HEK293 (cell line): ENCODE measurements at regions not wholly inside any gene's neighbourhood (a gene's known extent, or its start where the extent isn't known, plus 50 kb on each side); places are given as distances from the start of the nearest gene placed in this dataset.

Source experiments
- CTCF ChIA-PET: fragments of 350-600 bp; formaldehyde crosslinking; extraction: SDS; loops from one replicate; lab custom pipeline; 2021; ENCODE audit warnings: antibody characterized with exemption; lab: Yijun Ruan, JAX
- POLR2A ChIA-PET: fragments of 300-600 bp; formaldehyde crosslinking; extraction: SDS; loops from one replicate; lab custom pipeline; 2020; ENCODE audit warnings: antibody characterized with exemption, inconsistent platforms; lab: Yijun Ruan, JAX
- H3K27ac ChIP-seq: fragments of 200-500 bp; sonication (Bioruptor generic); 2 replicates; pipeline ENCODE4 v1.5.1; 2014; ENCODE audit warnings: low read depth, low read length, control low read depth, inconsistent platforms; ENCODE audit errors: extremely low read depth
- H3K36me3 ChIP-seq, 2 experiments: fragments of 200-500 bp in 1 of 2; sonication (Bioruptor generic) in 1 of 2; 1 replicate in 1 of 2; 2 replicates in 1 of 2; pipeline ENCODE4 v1.5.1; 2014 to 2017; ENCODE audit warnings: inconsistent platforms in 2 of 2, low read length in 2 of 2; ENCODE audit not compliant: control insufficient read depth in 2 of 2, insufficient read depth in 1 of 2
- H3K4me1 ChIP-seq: fragments of 200-500 bp; sonication (Bioruptor generic); 2 replicates; pipeline ENCODE4 v1.5.1; 2014; ENCODE audit warnings: mild to moderate bottlenecking, low read length, inconsistent platforms; ENCODE audit not compliant: control insufficient read depth, insufficient read depth
- H3K4me3 ChIP-seq: 2 replicates; pipeline ENCODE4 v1.5.1; 2011; ENCODE audit warnings: low read depth, mild to moderate bottlenecking, control low read depth, low read length, moderate library complexity
- H3K9me3 ChIP-seq: fragments of 200-500 bp; sonication (Bioruptor generic); 2 replicates; pipeline ENCODE4 v1.5.1; 2014; ENCODE audit warnings: low read depth, low read length, inconsistent platforms; ENCODE audit not compliant: control insufficient read depth, insufficient read depth
- BCL6B ChIP-seq: fragments of 450-650 bp; formaldehyde crosslinking; IDR thresholded peaks from 2 replicates; pipeline ENCODE4 v1.5.1; 2017; ENCODE audit warnings: missing biosample characterization, missing genetic modification characterization
- GLI2 ChIP-seq: fragments of 450-650 bp; formaldehyde crosslinking; IDR thresholded peaks from 2 replicates; pipeline ENCODE4; 2017; ENCODE audit warnings: missing biosample characterization, missing genetic modification characterization, low read depth, borderline replicate concordance
- KLF16 ChIP-seq: fragments of 450-650 bp; formaldehyde crosslinking; IDR thresholded peaks from 2 replicates; pipeline ENCODE4 v1.5.1; 2017; ENCODE audit warnings: missing biosample characterization, missing genetic modification characterization
- OVOL3 ChIP-seq: fragments of 450-650 bp; formaldehyde crosslinking; IDR thresholded peaks from 2 replicates; pipeline ENCODE4 v1.5.1; 2016; ENCODE audit warnings: missing biosample characterization, missing genetic modification characterization
- TCF7L2 ChIP-seq: IDR thresholded peaks from 2 replicates; pipeline ENCODE4 v1.6.1; 2011; ENCODE audit warnings: low read depth, mild to moderate bottlenecking, inconsistent platforms, low read length, moderate library complexity, borderline replicate concordance
- TRIM28 ChIP-seq: IDR thresholded peaks from 2 replicates; pipeline ENCODE4 v1.6.1; 2011; ENCODE audit warnings: low read length, control low read depth, borderline replicate concordance
- ZBTB26 ChIP-seq: fragments of 450-650 bp; formaldehyde crosslinking; optimal IDR thresholded peaks from 2 replicates; pipeline ENCODE3; 2016; ENCODE audit warnings: missing biosample characterization, mild to moderate bottlenecking, missing genetic modification characterization
- ZEB2 ChIP-seq: fragments of 450-650 bp; formaldehyde crosslinking; IDR thresholded peaks from 2 replicates; pipeline ENCODE4 v1.5.1; 2016; ENCODE audit warnings: missing biosample characterization, missing genetic modification characterization
- ZFP69B ChIP-seq: fragments of 450-650 bp; formaldehyde crosslinking; IDR thresholded peaks from 2 replicates; pipeline ENCODE4 v1.5.1; 2016; ENCODE audit warnings: missing biosample characterization, missing genetic modification characterization
- ZNF121 ChIP-seq: fragments of 450-650 bp; formaldehyde crosslinking; IDR thresholded peaks from 2 replicates; pipeline ENCODE4 v1.5.1; 2016; ENCODE audit warnings: missing biosample characterization, missing genetic modification characterization
- ZNF19 ChIP-seq: fragments of 450-650 bp; formaldehyde crosslinking; IDR thresholded peaks from 2 replicates; pipeline ENCODE4; 2016; ENCODE audit warnings: missing biosample characterization, missing genetic modification characterization, low read depth
- ZNF26 ChIP-seq: fragments of 450-650 bp; formaldehyde crosslinking; IDR thresholded peaks from 2 replicates; pipeline ENCODE4 v1.5.1; 2016; ENCODE audit warnings: missing biosample characterization, missing genetic modification characterization
- ZNF416 ChIP-seq: fragments of 450-650 bp; formaldehyde crosslinking; IDR thresholded peaks from 2 replicates; pipeline ENCODE4 v1.5.1; 2016; ENCODE audit warnings: missing biosample characterization, missing genetic modification characterization
- ZNF513 ChIP-seq: fragments of 450-650 bp; IDR thresholded peaks from 2 replicates; pipeline ENCODE4 v1.5.1; 2018; ENCODE audit warnings: missing biosample characterization, missing genetic modification characterization
- ZNF747 ChIP-seq: fragments of 450-650 bp; formaldehyde crosslinking; IDR thresholded peaks from 2 replicates; pipeline ENCODE4 v1.5.1; 2016; ENCODE audit warnings: missing biosample characterization, missing genetic modification characterization
- ZNF776 ChIP-seq: fragments of 450-650 bp; formaldehyde crosslinking; IDR thresholded peaks from 2 replicates; pipeline ENCODE4 v1.5.0; 2017; ENCODE audit warnings: missing biosample characterization, missing genetic modification characterization, borderline replicate concordance
- ZNF777 ChIP-seq: fragments of 450-650 bp; formaldehyde crosslinking; IDR thresholded peaks from 2 replicates; pipeline ENCODE4 v1.5.1; 2017; ENCODE audit warnings: missing biosample characterization, missing genetic modification characterization, borderline replicate concordance
- ZSCAN16 ChIP-seq: fragments of 450-650 bp; formaldehyde crosslinking; IDR thresholded peaks from 2 replicates; pipeline ENCODE4 v1.5.1; 2016; ENCODE audit warnings: missing biosample characterization, missing genetic modification characterization
- ZSCAN30 ChIP-seq: fragments of 450-650 bp; IDR thresholded peaks from 2 replicates; pipeline ENCODE4 v1.5.1; 2018; ENCODE audit warnings: missing biosample characterization, mild to moderate bottlenecking, missing genetic modification characterization, moderate library complexity
- TF ChIP-seq, protein P1 (sequence below): fragments of 450-650 bp; formaldehyde crosslinking; IDR thresholded peaks from 2 replicates; pipeline ENCODE4 v1.5.1; 2016; ENCODE audit warnings: missing biosample characterization, missing genetic modification characterization
- TF ChIP-seq, protein P2 (sequence below): fragments of 450-650 bp; formaldehyde crosslinking; IDR thresholded peaks from 2 replicates; pipeline ENCODE4 v1.5.1; 2016; ENCODE audit warnings: missing biosample characterization, missing genetic modification characterization

DNA sequence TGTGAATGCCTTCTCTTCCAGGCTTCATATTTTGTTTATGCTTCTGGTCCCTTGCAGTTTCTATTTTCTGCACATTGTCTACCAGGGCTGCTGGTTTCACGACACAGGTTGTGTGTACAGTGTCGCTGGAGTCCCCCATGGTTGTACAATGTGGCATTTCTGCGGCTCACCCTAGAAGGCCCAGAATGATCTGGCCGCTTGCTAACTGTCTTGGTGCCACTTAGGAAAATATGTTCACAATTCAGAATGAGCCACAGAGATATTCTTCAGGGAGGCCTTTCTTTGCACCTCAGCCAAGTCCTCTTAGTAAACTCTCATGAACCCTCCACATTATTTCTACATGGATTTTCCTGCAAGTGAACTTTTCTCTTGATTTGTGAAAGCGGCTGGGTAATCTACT, 195.4 kb downstream of the SUDS3 start:
- Histone ChIP-seq H3K4me3 (no peak overlapping the region), H3K4me1 (no peaks in the 10 kb centered on the region), H3K36me3 (no peaks in the 10 kb centered on the region), H3K9me3 (no peaks in the 10 kb centered on the region), H3K27ac (no peak overlapping the region)
- TF ChIP-seq ZNF19 (tag by site-specific recombination) = no peak
- TF ChIP-seq KLF16 (tag by site-specific recombination) = no peak
- no peak for TF ChIP-seq ZSCAN30 (tag by site-specific recombination)
- TF ChIP-seq ZNF416 (tag by site-specific recombination) = no peak
- TF ChIP-seq, protein P1, sequence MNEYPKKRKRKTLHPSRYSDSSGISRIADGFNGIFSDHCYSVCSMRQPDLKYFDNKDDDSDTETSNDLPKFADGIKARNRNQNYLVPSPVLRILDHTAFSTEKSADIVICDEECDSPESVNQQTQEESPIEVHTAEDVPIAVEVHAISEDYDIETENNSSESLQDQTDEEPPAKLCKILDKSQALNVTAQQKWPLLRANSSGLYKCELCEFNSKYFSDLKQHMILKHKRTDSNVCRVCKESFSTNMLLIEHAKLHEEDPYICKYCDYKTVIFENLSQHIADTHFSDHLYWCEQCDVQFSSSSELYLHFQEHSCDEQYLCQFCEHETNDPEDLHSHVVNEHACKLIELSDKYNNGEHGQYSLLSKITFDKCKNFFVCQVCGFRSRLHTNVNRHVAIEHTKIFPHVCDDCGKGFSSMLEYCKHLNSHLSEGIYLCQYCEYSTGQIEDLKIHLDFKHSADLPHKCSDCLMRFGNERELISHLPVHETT (tag by site-specific recombination) = no peak
- no peak for TF ChIP-seq GLI2 (tag by site-specific recombination)
- TF ChIP-seq, protein P2, sequence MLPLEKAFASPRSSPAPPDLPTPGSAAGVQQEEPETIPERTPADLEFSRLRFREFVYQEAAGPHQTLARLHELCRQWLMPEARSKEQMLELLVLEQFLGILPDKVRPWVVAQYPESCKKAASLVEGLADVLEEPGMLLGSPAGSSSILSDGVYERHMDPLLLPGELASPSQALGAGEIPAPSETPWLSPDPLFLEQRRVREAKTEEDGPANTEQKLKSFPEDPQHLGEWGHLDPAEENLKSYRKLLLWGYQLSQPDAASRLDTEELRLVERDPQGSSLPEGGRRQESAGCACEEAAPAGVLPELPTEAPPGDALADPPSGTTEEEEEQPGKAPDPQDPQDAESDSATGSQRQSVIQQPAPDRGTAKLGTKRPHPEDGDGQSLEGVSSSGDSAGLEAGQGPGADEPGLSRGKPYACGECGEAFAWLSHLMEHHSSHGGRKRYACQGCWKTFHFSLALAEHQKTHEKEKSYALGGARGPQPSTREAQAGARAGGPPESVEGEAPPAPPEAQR (tag by site-specific recombination) = no peak
- TF ChIP-seq ZNF26 (tag by site-specific recombination) = no peak
- TF ChIP-seq TCF7L2 = no peak
- no peak for TF ChIP-seq ZNF747 (tag by site-specific recombination)
- no peak for TF ChIP-seq TRIM28
- TF ChIP-seq ZNF513 (tag by site-specific recombination) = no peak
- CTCF ChIA-PET = no interaction called here
- POLR2A ChIA-PET = no interaction called here

GRCh38 chr12:118574288-118574687, 197.9 kb downstream of the SUDS3 start:
- POLR2A ChIA-PET = no interaction called here
- Histone ChIP-seq H3K4me3 (no peak overlapping the region), H3K9me3 (no peaks in the 10 kb centered on the region), H3K36me3 (no peaks in the 10 kb centered on the region)
- TF ChIP-seq ZEB2 (tag by site-specific recombination) = no peak
- TF ChIP-seq OVOL3 (tag by site-specific recombination) = no peak
- no peak for TF ChIP-seq ZFP69B (tag by site-specific recombination)
- no peak for TF ChIP-seq ZNF777
- TF ChIP-seq ZNF121 (tag by site-specific recombination) = no peak
- no peak for TF ChIP-seq ZBTB26 (tag by site-specific recombination)
- no peak for TF ChIP-seq ZSCAN16 (tag by site-specific recombination)
- no peak for TF ChIP-seq ZNF776 (tag by site-specific recombination)
- no peak for TF ChIP-seq BCL6B (tag by site-specific recombination)
- TF ChIP-seq, all 188 proteins: peak for 0
- no peaks in the 10 kb centered on the region for H3K4me1 ChIP-seq
- CTCF ChIA-PET = interaction anchor here (0.9 kb wide), 1 partner anchor 276 kb away, joined by 4 read pairs; no protein-coding TSS in a partner anchor
- H3K27ac ChIP-seq = no peak overlapping the region
